B cell (primary cell): ENCODE measurements at regions not wholly inside any gene's neighbourhood (a gene's known extent, or its start where the extent isn't known, plus 50 kb on each side); places are given as distances from the start of the nearest gene placed in this dataset.

Experiments used
- ATAC-seq: fragments of 200-7000 bp; cut with Tn5 transposase; one replicate; pipeline ENCODE4 v1.10.0; 2021; ENCODE audit warnings: low read depth, mild to moderate bottlenecking, moderate number of reproducible peaks, moderate library complexity
- CTCF ChIA-PET: fragments of 350-600 bp; sonication (Branson Sonifier 250); formaldehyde crosslinking; loops from one replicate; lab custom pipeline; 2021; ENCODE audit warnings: antibody characterized with exemption, inconsistent platforms; lab: Charles Lee
- POLR2A ChIA-PET: fragments of 350-600 bp; sonication (Branson Sonifier 250); formaldehyde crosslinking; loops from one replicate; lab custom pipeline; 2021; ENCODE audit warnings: antibody characterized with exemption; lab: Charles Lee
- DNase-seq: peaks from one replicate; pipeline ENCODE4 v3.0.0; 2013
- H2AFZ ChIP-seq: 2 replicates; pipeline ENCODE4 v1.6.1; 2012; ENCODE audit warnings: mild to moderate bottlenecking, low read depth, low read length; ENCODE audit not compliant: insufficient read depth, poor library complexity, severe bottlenecking
- H3K27ac ChIP-seq, 2 donors: 1 replicate in 1 of 2; 2 replicates in 1 of 2; pipeline ENCODE4 v1.5.1; 2012 to 2013; ENCODE audit warnings: low read length in 2 of 2, mild to moderate bottlenecking in 2 of 2, moderate library complexity in 1 of 2
- H3K27me3 ChIP-seq, 4 experiments: fragments of 200-600 bp in 1 of 4; sonication (generic) in 1 of 4; replicated peaks in 1 of 4; 1 replicate in 2 of 4; 2 replicates in 2 of 4; pipeline versions ENCODE4 v1.6.1 to v1.7.0; 2013 to 2016; ENCODE audit warnings: low read length in 3 of 4, mild to moderate bottlenecking in 2 of 4, mixed read lengths in 1 of 4, moderate library complexity in 1 of 4; ENCODE audit not compliant: insufficient read depth in 4 of 4, control insufficient read depth in 3 of 4; ENCODE audit errors: control extremely low read depth in 1 of 4
- H3K36me3 ChIP-seq, 2 experiments: replicated peaks in 1 of 2; 1 replicate in 1 of 2; 2 replicates in 1 of 2; pipeline versions ENCODE4 v1.6.1 to v1.7.1; 2013; ENCODE audit warnings: low read length in 1 of 2; ENCODE audit not compliant: insufficient read depth in 2 of 2, control insufficient read depth in 1 of 2; ENCODE audit errors: control extremely low read depth in 1 of 2, extremely low read depth in 1 of 2
- H3K4me1 ChIP-seq, 2 donors: fragments of 200-600 bp in 1 of 2; sonication (generic) in 1 of 2; 1 replicate in 1 of 2; 2 replicates in 1 of 2; pipeline versions ENCODE4 v1.5.1 to v1.6.1; 2013 to 2017; ENCODE audit warnings: low read length in 2 of 2; ENCODE audit not compliant: control insufficient read depth in 2 of 2, insufficient read depth in 2 of 2
- H3K4me2 ChIP-seq: replicated peaks from 2 replicates; pipeline ENCODE3; 2012; ENCODE audit warnings: mild to moderate bottlenecking, low read depth, low read length; ENCODE audit not compliant: poor library complexity, severe bottlenecking
- H3K4me3 ChIP-seq, 5 experiments: fragments of 200-600 bp in 1 of 5; sonication (generic) in 1 of 5; 1 replicate in 3 of 5; 2 replicates in 2 of 5; pipeline versions ENCODE4 v1.5.1 to v1.7.0; 2011 to 2016; ENCODE audit warnings: low read length in 4 of 5, mild to moderate bottlenecking in 4 of 5, low read depth in 2 of 5, control low read depth in 1 of 5, moderate library complexity in 1 of 5; ENCODE audit not compliant: insufficient read depth in 1 of 5; ENCODE audit errors: control extremely low read depth in 1 of 5, extremely low read depth in 1 of 5
- H3K79me2 ChIP-seq: fragments of 200-600 bp; sonication (generic); one replicate; pipeline ENCODE4 v1.6.0; 2016; ENCODE audit warnings: low read length; ENCODE audit not compliant: control insufficient read depth, insufficient read depth
- H3K9ac ChIP-seq: fragments of 200-600 bp; sonication (generic); 2 replicates; pipeline ENCODE4 v1.6.1; 2017; ENCODE audit warnings: mild to moderate bottlenecking, low read length, moderate library complexity
- H3K9me3 ChIP-seq, 3 donors: one replicate each; pipeline versions ENCODE4 v1.6.1 to v1.7.1; 2013; ENCODE audit warnings: low read length in 2 of 3; ENCODE audit not compliant: control insufficient read depth in 2 of 3, insufficient read depth in 1 of 3; ENCODE audit errors: control extremely low read depth in 1 of 3
- H4K20me1 ChIP-seq: 2 replicates; pipeline ENCODE4 v1.6.0; 2012; ENCODE audit warnings: mild to moderate bottlenecking, low read length; ENCODE audit not compliant: insufficient read depth, control insufficient read depth, poor library complexity, severe bottlenecking
- H3K27ac Mint-ChIP-seq: one replicate; pipeline ENCODE4 v1.8.0; 2021; ENCODE audit warnings: mixed read lengths
- H3K27me3 Mint-ChIP-seq: one replicate; pipeline ENCODE4 v1.8.0; 2021; ENCODE audit warnings: mixed read lengths
- H3K4me1 Mint-ChIP-seq: one replicate; pipeline ENCODE4 v1.8.0; 2021; ENCODE audit warnings: mixed read lengths
- H3K4me3 Mint-ChIP-seq: one replicate; pipeline ENCODE4 v1.8.0; 2021; ENCODE audit warnings: mixed read lengths
- H3K9me3 Mint-ChIP-seq: one replicate; pipeline ENCODE4 v1.8.0; 2022; ENCODE audit warnings: mixed read lengths; ENCODE audit not compliant: insufficient read depth
- CTCF ChIP-seq: fragments of 200-600 bp; IDR thresholded peaks from one replicate; pipeline ENCODE4 v1.8.0; 2022; ENCODE audit warnings: antibody characterized with exemption, mild to moderate bottlenecking
- EZH2 ChIP-seq: IDR thresholded peaks from 2 replicates; pipeline ENCODE4 v1.6.1; 2012; ENCODE audit warnings: borderline replicate concordance, low read depth, mild to moderate bottlenecking, moderate library complexity, low read length; ENCODE audit not compliant: insufficient read depth, poor library complexity, severe bottlenecking
- WGBS: methylation state at CpG from one replicate; pipeline ENCODE4 v1.1.5; 2013; ENCODE audit warnings: missing lambda C conversion rate; ENCODE audit not compliant: insufficient coverage; 5-methylcytosine and 5-hydroxymethylcytosine counted together
- intact Hi-C: fragments of 100-400 bp; cut with micrococcal nuclease; formaldehyde crosslinking; loops from one replicate; pipeline ENCODE4 v1.10.0; 2022

DNA sequence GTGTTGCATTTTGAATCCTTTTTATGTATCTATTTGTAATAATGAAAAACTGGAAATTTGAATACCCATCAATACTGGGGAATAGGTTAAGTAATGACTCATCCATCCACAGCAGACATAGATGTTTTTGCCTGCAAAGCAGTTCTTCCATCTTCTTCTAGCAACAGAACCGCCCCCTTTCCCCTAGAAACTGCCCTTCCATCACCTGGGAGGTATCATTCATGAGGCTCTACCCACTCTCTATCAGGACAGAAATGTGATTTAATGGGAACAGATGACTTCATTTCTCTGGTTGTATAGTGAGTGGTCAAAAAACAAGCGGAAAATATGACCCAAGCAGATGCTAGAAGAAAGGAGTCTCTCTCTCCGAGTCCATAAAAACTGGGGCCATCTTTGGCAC lies 532.8 kb downstream of the UQCRFS1 start:
- CTCF ChIA-PET, result no interaction called here
- H3K4me3 Mint-ChIP-seq, result no peak overlapping the region

DNA sequence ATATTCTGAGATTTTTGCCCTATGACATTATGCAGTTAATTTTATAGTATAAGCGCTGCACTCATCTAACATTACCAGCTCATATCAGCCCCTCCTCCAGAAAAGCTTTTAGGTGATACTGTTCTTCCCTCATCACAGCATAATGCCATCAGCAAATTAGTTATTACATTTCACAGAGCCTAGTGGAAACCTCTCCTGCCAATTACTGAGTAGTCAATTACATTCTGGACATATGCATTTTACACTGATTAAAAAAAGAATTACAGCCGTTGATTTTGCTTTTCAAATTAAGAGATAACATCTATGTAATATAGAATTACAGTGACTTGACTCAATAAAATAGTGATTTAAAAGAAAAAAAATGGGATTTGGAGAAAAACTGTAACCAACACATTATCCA lies 542.1 kb downstream of the UQCRFS1 start:
- ChIA-PET POLR2A (no interaction called here), CTCF (no interaction called here)
- Histone ChIP-seq H3K27me3 (no peaks in the 10 kb centered on the region), H3K9ac (no peak overlapping the region), H4K20me1 (no peaks in the 10 kb centered on the region), H2AFZ (no peak overlapping the region), H3K9me3 (peaks cover under 1 to 15% (median 6%) of the 10 kb centered on the region in 3 donors), H3K27ac (no peak overlapping the region), H3K79me2 (no peaks in the 10 kb centered on the region), H3K4me3 (no peak overlapping the region), H3K36me3 (no peaks in the 10 kb centered on the region), H3K4me1 (no peaks in the 10 kb centered on the region), H3K4me2 (no peak overlapping the region)
- Mint-ChIP-seq H3K9me3 (peaks cover 20% of the 10 kb centered on the region), H3K27ac (no peak overlapping the region), H3K4me1 (no peaks in the 10 kb centered on the region), H3K27me3 (no peaks in the 10 kb centered on the region), H3K4me3 (no peak overlapping the region)
- ATAC-seq (no peak), DNase-seq (no peak)
- WGBS, result no CpG with 5 or more reads among the region's 2 CpGs
- TF ChIP-seq EZH2 (no peak), CTCF (no peak)
- intact Hi-C loops, result no loop called here

More for the DNA sequence above, 532.8 kb downstream of the UQCRFS1 start:
- H3K36me3 ChIP-seq, result no peaks in the 10 kb centered on the region
- TF ChIP-seq CTCF (no peak), EZH2 (no peak)
- no peak overlapping the region for H3K9ac ChIP-seq
- peaks cover 5% of the 10 kb centered on the region for H3K9me3 Mint-ChIP-seq
- H2AFZ ChIP-seq, result no peak overlapping the region
- H3K27ac Mint-ChIP-seq, result no peak overlapping the region
- H3K79me2 ChIP-seq, result no peaks in the 10 kb centered on the region
- POLR2A ChIA-PET, result no interaction called here
- no peaks in the 10 kb centered on the region for H3K27me3 Mint-ChIP-seq
- intact Hi-C loops, result no loop called here
- H3K27me3 ChIP-seq, result no peaks in the 10 kb centered on the region
- no peak overlapping the region for H3K4me3 ChIP-seq
- H4K20me1 ChIP-seq, result no peaks in the 10 kb centered on the region
- 94% methylated on average over 2 of the region's 3 CpGs for WGBS
- no peak overlapping the region for H3K4me2 ChIP-seq
- H3K4me1 Mint-ChIP-seq, result no peaks in the 10 kb centered on the region
- no peaks in the 10 kb centered on the region for H3K4me1 ChIP-seq
- ATAC-seq, result no peak
- DNase-seq, result no peak
- H3K9me3 ChIP-seq, result peaks cover 0 to 3% (median 3%) of the 10 kb centered on the region in 3 donors
- no peak overlapping the region for H3K27ac ChIP-seq
